K562 (cell line): ENCODE measurements at regions not wholly inside any gene's neighbourhood (a gene's known extent, or its start where the extent isn't known, plus 50 kb on each side); places are given as distances from the start of the nearest gene placed in this dataset.

ENCODE experiments used
- ATAC-seq: fragments of 200-7000 bp; cut with Tn5 transposase; 3 replicates; pipeline ENCODE4 v1.9.1; 2020; ENCODE audit warnings: moderate library complexity
- BruUV-seq: library from RNA; stranded (reverse); fragments of 400-500 nt; replicated peaks from 2 replicates; lab custom pipeline; 2021; lab: Mats Ljungman, UMichigan
- CTCF ChIA-PET: fragments of 300-600 bp; formaldehyde crosslinking; extraction: SDS; loops from one replicate; lab custom pipeline; 2021; ENCODE audit warnings: low intra/inter-chr PET ratio; lab: Yijun Ruan, JAX
- POLR2A ChIA-PET: fragments of 300-600, 350-650 bp; sonication (Branson Sonifier 250); formaldehyde crosslinking; extraction: SDS; loops from one replicate; lab custom pipeline; 2021; ENCODE audit warnings: antibody characterized with exemption, inconsistent platforms; lab: Yijun Ruan, JAX
- DNase-seq, 4 experiments: peaks; one replicate each; pipeline versions ENCODE4 v3.0.0 to v3.0.0-alpha.2; 2011 to 2018; ENCODE audit warnings: low spot score in 3 of 4, mixed read lengths in 3 of 4; ENCODE audit errors: extremely low read depth in 1 of 4
- FAIRE-seq: peaks from 2 replicates; lab custom pipeline; 2011; peaks lifted over from hg19 to GRCh38; lab: Jason Lieb, UNC
- H2AFZ ChIP-seq: 2 replicates; pipeline ENCODE4 v1.6.0; 2011; ENCODE audit warnings: low read depth, low read length, control low read depth, inconsistent platforms
- H3K27ac ChIP-seq: fragments of 200-600 bp; 3 replicates; pipeline ENCODE4 v1.8.0; 2011; ENCODE audit warnings: low read depth, mild to moderate bottlenecking, control low read depth, inconsistent platforms, low read length, moderate library complexity, mixed read lengths; ENCODE audit errors: extremely low read depth
- H3K27me3 ChIP-seq, 2 experiments: fragments of 300-600 bp in 1 of 2; 2 replicates in 1 of 2; 3 replicates in 1 of 2; pipeline versions ENCODE4 v1.6.0 to v1.8.0; 2011; ENCODE audit warnings: inconsistent platforms in 2 of 2, low read length in 2 of 2, mild to moderate bottlenecking in 1 of 2, mixed read lengths in 1 of 2, moderate library complexity in 1 of 2; ENCODE audit not compliant: control insufficient read depth in 2 of 2, insufficient read depth in 2 of 2
- H3K36me3 ChIP-seq: fragments of 300-600 bp; 3 replicates; pipeline ENCODE4 v1.8.0; 2011; ENCODE audit warnings: mild to moderate bottlenecking, low read length, inconsistent platforms; ENCODE audit not compliant: control insufficient read depth, insufficient read depth
- H3K4me1 ChIP-seq, 2 experiments: fragments of 200-600 bp in 1 of 2; replicated peaks in 1 of 2; 2 replicates in 1 of 2; 3 replicates in 1 of 2; pipeline versions ENCODE4 v1.5.1 to v1.8.0; 2011; ENCODE audit warnings: inconsistent platforms in 2 of 2, low read length in 2 of 2, mild to moderate bottlenecking in 1 of 2, mixed read lengths in 1 of 2, moderate library complexity in 1 of 2; ENCODE audit not compliant: control insufficient read depth in 2 of 2, insufficient read depth in 2 of 2
- H3K4me2 ChIP-seq: 2 replicates; pipeline ENCODE4 v1.6.1; 2011; ENCODE audit warnings: low read length, control low read depth, inconsistent platforms, mixed read lengths; ENCODE audit not compliant: insufficient read depth
- H3K4me3 ChIP-seq: fragments of 200-600 bp; sonication (generic), shearing (Covaris generic); 2 replicates; pipeline ENCODE4 v1.5.1; 2016; ENCODE audit warnings: control low read depth, inconsistent platforms
- H3K79me2 ChIP-seq: fragments of 200-600 bp; 3 replicates; pipeline ENCODE4 v1.8.0; 2011; ENCODE audit warnings: low read length, inconsistent platforms; ENCODE audit not compliant: control insufficient read depth, insufficient read depth
- H3K9ac ChIP-seq, 2 experiments: 2 replicates each; pipeline versions ENCODE4 v1.6.0 to v1.6.1; 2011; ENCODE audit warnings: low read depth in 2 of 2, low read length in 2 of 2, control low read depth in 1 of 2, inconsistent platforms in 1 of 2, mild to moderate bottlenecking in 1 of 2, mixed read lengths in 1 of 2; ENCODE audit not compliant: insufficient read depth in 1 of 2
- H3K9me1 ChIP-seq: one replicate; pipeline ENCODE4 v1.6.0; 2011; ENCODE audit warnings: inconsistent platforms, mild to moderate bottlenecking, low read length, moderate library complexity; ENCODE audit not compliant: control insufficient read depth, insufficient read depth
- H3K9me3 ChIP-seq: replicated peaks from 2 replicates; pipeline ENCODE4 v1.5.1; 2011; ENCODE audit warnings: low read depth, low read length, inconsistent platforms; ENCODE audit not compliant: control insufficient read depth, insufficient read depth
- H4K20me1 ChIP-seq: replicated peaks from 2 replicates; pipeline ENCODE4 v1.6.1; 2011; ENCODE audit warnings: low read length, inconsistent platforms, mixed read lengths; ENCODE audit not compliant: control insufficient read depth, insufficient read depth
- CHD2 ChIP-seq: IDR thresholded peaks from 2 replicates; pipeline ENCODE4 v1.6.1; 2011; ENCODE audit warnings: low read depth, low read length
- HNRNPH1 ChIP-seq: fragments of 200-400 bp; formaldehyde crosslinking; optimal IDR thresholded peaks from 2 replicates; pipeline ENCODE3; 2017; ENCODE audit warnings: low read depth, mild to moderate bottlenecking, low read length, moderate library complexity
- POLR2A ChIP-seq: fragments of 450-650 bp; conservative IDR thresholded peaks from 2 replicates; pipeline ENCODE4 v1.6.1; 2016
- ZNF274 ChIP-seq: IDR thresholded peaks from 2 replicates; pipeline ENCODE4 v1.6.1; 2011; ENCODE audit warnings: low read depth, mild to moderate bottlenecking, low read length, moderate library complexity, borderline replicate concordance
- ZNF644 ChIP-seq: fragments of 200-800 bp; sonication (Bioruptor generic); IDR thresholded peaks from 2 replicates; pipeline ENCODE4 v1.6.1; 2016; ENCODE audit warnings: low read depth, missing genetic modification characterization, missing compliant biosample characterization
- WGBS: fragments of 100-300 bp; shearing (Covaris generic); methylation state at CpG from one replicate; pipeline ENCODE4 v1.1.6; 2016; ENCODE audit warnings: low coverage, mixed read lengths; ENCODE audit not compliant: insufficient coverage; ENCODE audit errors: missing lambda C conversion rate; 5-methylcytosine and 5-hydroxymethylcytosine counted together
- in situ Hi-C: fragments of 300-500 bp; cut with MboI; formaldehyde crosslinking; loops from 4 replicates; pipeline ENCODE4 v1.15.0; 2018; ENCODE audit warnings: inconsistent platforms, mixed read lengths
- intact Hi-C: fragments of 100-400 bp; cut with micrococcal nuclease; formaldehyde crosslinking; loops from 2 replicates; pipeline ENCODE4 v1.14.2; 2022
- TF ChIP-seq, protein P1 (sequence below): sonication (generic); formaldehyde crosslinking; IDR thresholded peaks from 2 replicates; pipeline ENCODE4 v1.8.0; 2022; ENCODE audit warnings: mild to moderate bottlenecking, missing genetic modification reagents, borderline replicate concordance
- TF ChIP-seq, protein P2 (sequence below): fragments of 250-450 bp; sonication (Bioruptor Pico); IDR thresholded peaks from 2 replicates; pipeline ENCODE4 v1.8.0; 2022; ENCODE audit warnings: inconsistent platforms, mild to moderate bottlenecking, moderate library complexity, borderline replicate concordance
- TF ChIP-seq, protein P3 (sequence below), 2 experiments: fragments of 450-650 bp; formaldehyde crosslinking in 1 of 2; IDR thresholded peaks; 2 replicates each; pipeline versions ENCODE4 v1.4.0 to v1.6.1; 2014 to 2020; ENCODE audit warnings: mild to moderate bottlenecking in 2 of 2, borderline replicate concordance in 1 of 2, low read depth in 1 of 2

DNA sequence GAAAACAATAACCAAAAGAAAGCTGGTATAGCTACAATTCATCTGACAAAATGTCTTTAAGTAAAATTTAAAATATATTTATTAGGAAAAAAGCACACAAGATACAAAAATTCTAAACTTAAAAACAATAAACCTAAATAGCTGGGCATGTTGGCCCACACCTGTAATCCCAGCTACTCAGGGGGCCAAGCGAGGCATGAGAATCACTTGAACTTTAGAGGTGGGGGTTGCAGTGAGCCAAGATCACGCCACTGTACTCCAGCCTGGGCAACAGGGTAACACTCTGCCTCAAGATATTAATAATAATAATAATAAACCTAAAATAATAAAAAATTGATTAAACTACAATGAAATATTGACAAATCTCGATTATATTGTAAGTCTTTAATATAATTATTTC lies 77.8 kb upstream of the PDK4 start (continued):
- no peak for TF ChIP-seq CHD2

DNA sequence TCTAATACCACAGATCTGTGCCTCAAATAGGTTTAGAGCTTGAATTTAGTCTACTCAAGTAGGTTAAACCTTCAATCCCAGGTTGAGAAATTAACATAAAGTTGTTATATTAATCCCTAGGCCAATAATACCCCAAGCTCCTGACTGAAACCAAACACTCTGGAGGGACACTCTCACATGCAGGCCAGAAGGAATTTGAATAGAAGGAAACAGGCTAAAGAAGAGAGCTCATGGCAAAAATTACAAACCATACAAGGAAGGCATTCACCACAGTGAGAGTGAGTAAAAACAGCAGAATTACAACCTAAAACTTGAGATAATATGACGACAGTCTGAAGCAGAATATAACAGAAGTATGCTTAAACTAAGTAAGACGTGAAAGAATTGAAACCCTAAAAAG lies 76.1 kb upstream of the PDK4 start:
- Histone ChIP-seq H3K4me3 (no peak overlapping the region), H3K4me1 (no peaks in the 10 kb centered on the region), H3K4me2 (no peak overlapping the region), H3K79me2 (no peaks in the 10 kb centered on the region), H3K9me3 (no peaks in the 10 kb centered on the region), H3K27ac (no peak overlapping the region), H3K9me1 (no peaks in the 10 kb centered on the region), H4K20me1 (no peaks in the 10 kb centered on the region), H3K27me3 (no peaks in the 10 kb centered on the region), H3K9ac (no peak overlapping the region), H3K36me3 (no peaks in the 10 kb centered on the region), H2AFZ (no peak overlapping the region)
- ChIA-PET POLR2A (interaction anchor here (0.6 kb wide), 1 partner anchor 237 kb away, joined by 3 read pairs; no protein-coding TSS in a partner anchor), CTCF (interaction anchor here (0.6 kb wide), 1 partner anchor 153 kb away, joined by 3 read pairs; no protein-coding TSS in a partner anchor)
- 0% methylated on average over 2 of the region's 2 CpGs for WGBS
- in situ Hi-C loops = no loop called here
- FAIRE-seq = no peak
- ATAC-seq = no peak
- DNase-seq = no peak
- no TSS peak for BruUV-seq
- intact Hi-C loops = no loop called here
- TF ChIP-seq, protein P1, sequence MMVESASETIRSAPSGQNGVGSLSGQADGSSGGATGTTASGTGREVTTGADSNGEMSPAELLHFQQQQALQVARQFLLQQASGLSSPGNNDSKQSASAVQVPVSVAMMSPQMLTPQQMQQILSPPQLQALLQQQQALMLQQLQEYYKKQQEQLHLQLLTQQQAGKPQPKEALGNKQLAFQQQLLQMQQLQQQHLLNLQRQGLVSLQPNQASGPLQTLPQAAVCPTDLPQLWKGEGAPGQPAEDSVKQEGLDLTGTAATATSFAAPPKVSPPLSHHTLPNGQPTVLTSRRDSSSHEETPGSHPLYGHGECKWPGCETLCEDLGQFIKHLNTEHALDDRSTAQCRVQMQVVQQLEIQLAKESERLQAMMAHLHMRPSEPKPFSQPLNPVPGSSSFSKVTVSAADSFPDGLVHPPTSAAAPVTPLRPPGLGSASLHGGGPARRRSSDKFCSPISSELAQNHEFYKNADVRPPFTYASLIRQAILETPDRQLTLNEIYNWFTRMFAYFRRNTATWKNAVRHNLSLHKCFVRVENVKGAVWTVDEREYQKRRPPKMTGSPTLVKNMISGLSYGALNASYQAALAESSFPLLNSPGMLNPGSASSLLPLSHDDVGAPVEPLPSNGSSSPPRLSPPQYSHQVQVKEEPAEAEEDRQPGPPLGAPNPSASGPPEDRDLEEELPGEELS (CRISPR knock-in tag) = no peak
- TF ChIP-seq, protein P2, sequence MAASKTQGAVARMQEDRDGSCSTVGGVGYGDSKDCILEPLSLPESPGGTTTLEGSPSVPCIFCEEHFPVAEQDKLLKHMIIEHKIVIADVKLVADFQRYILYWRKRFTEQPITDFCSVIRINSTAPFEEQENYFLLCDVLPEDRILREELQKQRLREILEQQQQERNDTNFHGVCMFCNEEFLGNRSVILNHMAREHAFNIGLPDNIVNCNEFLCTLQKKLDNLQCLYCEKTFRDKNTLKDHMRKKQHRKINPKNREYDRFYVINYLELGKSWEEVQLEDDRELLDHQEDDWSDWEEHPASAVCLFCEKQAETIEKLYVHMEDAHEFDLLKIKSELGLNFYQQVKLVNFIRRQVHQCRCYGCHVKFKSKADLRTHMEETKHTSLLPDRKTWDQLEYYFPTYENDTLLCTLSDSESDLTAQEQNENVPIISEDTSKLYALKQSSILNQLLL (CRISPR knock-in tag) = no peak
- no peak for TF ChIP-seq ZNF274
- no peak for TF ChIP-seq ZNF644
- TF ChIP-seq, protein P3, sequence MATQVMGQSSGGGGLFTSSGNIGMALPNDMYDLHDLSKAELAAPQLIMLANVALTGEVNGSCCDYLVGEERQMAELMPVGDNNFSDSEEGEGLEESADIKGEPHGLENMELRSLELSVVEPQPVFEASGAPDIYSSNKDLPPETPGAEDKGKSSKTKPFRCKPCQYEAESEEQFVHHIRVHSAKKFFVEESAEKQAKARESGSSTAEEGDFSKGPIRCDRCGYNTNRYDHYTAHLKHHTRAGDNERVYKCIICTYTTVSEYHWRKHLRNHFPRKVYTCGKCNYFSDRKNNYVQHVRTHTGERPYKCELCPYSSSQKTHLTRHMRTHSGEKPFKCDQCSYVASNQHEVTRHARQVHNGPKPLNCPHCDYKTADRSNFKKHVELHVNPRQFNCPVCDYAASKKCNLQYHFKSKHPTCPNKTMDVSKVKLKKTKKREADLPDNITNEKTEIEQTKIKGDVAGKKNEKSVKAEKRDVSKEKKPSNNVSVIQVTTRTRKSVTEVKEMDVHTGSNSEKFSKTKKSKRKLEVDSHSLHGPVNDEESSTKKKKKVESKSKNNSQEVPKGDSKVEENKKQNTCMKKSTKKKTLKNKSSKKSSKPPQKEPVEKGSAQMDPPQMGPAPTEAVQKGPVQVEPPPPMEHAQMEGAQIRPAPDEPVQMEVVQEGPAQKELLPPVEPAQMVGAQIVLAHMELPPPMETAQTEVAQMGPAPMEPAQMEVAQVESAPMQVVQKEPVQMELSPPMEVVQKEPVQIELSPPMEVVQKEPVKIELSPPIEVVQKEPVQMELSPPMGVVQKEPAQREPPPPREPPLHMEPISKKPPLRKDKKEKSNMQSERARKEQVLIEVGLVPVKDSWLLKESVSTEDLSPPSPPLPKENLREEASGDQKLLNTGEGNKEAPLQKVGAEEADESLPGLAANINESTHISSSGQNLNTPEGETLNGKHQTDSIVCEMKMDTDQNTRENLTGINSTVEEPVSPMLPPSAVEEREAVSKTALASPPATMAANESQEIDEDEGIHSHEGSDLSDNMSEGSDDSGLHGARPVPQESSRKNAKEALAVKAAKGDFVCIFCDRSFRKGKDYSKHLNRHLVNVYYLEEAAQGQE (IDR thresholded peaks at IDR 0.05; ENCODE audit: borderline replicate concordance) = no peak
- TF ChIP-seq, protein P3 (CRISPR knock-in tag; IDR thresholded peaks at IDR 0.05; ENCODE audit: low read depth) = no peak
- no peak for TF ChIP-seq HNRNPH1
- TF ChIP-seq POLR2A = no peak
